GM12891 (cell line): ENCODE measurements at regions not wholly inside any gene's neighbourhood (a gene's known extent, or its start where the extent isn't known, plus 50 kb on each side); places are given as distances from the start of the nearest gene placed in this dataset.

Experiments
- POLR2A ChIP-seq: IDR thresholded peaks from 2 replicates; pipeline ENCODE4 v1.6.1; 2011; ENCODE audit warnings: low read depth, low read length, control low read depth
- POLR2AphosphoS5 ChIP-seq: IDR thresholded peaks from 2 replicates; pipeline ENCODE4 v1.6.1; 2011; ENCODE audit warnings: low read depth, low read length, control low read depth
- POU2F2 ChIP-seq: IDR thresholded peaks from 2 replicates; pipeline ENCODE4 v1.6.1; 2011; ENCODE audit warnings: low read depth, mild to moderate bottlenecking, control low read depth, low read length, moderate library complexity
- SPI1 ChIP-seq: IDR thresholded peaks from 2 replicates; pipeline ENCODE4 v1.6.1; 2011; ENCODE audit warnings: low read depth, low read length, control low read depth
- TAF1 ChIP-seq: IDR thresholded peaks from 2 replicates; pipeline ENCODE4 v1.6.1; 2011; ENCODE audit warnings: low read depth, low read length, control low read depth

DNA sequence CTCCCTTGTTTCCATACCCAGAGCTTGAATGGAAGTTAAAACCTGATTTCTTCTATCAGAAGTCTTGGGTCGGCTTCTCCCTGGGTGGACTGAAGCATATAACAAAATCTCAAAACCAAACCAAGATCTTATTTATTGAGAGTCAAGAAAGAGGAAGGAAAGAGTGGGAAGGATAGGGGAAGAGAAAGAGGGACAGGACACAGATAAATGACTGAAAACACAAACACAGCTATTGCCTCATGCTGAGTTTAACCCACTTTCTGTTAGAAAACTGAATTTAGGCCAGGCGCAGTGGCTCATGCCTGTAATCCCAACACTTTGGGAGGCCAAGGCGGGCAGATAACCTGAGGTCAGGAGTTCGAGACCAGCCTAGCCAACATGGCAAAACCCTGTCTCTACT lies 92.9 kb downstream of the PALM2AKAP2 start:
- TF ChIP-seq TAF1 (no peak), POLR2A (no peak), SPI1 (no peak), POLR2AphosphoS5 (no peak), POU2F2 (no peak)
